ENCODE measurements at regions not wholly inside any gene's neighbourhood (a gene's known extent, or its start where the extent isn't known, plus 50 kb on each side); places are given as distances from the start of the nearest gene placed in this dataset.

DNA sequence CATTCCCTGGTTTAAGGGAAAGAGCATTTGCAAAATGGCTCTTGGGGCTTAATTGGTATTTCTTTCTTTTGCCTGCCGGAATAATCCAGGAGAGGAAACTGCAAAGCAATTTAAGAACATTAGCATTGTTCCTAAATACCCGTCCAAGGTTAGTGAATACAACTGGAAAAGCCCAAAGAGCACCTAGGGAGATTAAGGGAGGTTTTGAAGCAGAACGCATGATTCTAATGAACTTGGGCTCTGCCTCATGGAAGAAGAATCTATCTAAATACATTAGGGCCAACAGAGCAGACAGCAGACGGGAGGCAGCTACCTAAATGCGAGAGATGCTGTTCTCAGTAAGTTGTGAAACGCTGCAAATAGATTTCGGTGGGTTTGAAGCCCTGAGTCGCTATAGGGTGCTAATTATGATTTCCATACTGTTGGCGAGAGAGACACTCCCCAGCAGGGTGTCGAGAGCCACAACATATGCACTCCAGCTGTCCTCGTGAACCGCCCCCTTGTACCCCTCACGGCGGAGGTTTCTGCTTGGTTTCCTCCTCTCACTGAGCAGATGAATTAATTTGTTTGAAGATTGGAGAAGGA is 326.7 kb upstream of the CAMK1G start:
- TF ChIP-seq, protein P1, sequence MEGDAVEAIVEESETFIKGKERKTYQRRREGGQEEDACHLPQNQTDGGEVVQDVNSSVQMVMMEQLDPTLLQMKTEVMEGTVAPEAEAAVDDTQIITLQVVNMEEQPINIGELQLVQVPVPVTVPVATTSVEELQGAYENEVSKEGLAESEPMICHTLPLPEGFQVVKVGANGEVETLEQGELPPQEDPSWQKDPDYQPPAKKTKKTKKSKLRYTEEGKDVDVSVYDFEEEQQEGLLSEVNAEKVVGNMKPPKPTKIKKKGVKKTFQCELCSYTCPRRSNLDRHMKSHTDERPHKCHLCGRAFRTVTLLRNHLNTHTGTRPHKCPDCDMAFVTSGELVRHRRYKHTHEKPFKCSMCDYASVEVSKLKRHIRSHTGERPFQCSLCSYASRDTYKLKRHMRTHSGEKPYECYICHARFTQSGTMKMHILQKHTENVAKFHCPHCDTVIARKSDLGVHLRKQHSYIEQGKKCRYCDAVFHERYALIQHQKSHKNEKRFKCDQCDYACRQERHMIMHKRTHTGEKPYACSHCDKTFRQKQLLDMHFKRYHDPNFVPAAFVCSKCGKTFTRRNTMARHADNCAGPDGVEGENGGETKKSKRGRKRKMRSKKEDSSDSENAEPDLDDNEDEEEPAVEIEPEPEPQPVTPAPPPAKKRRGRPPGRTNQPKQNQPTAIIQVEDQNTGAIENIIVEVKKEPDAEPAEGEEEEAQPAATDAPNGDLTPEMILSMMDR (IDR thresholded peaks at IDR 0.05), result no peak
- no peak for TF ChIP-seq POLR2AphosphoS5 (IDR thresholded peaks at IDR 0.05; ENCODE audit: low read depth, low read length)
